Neural cell (in vitro differentiated cells): ENCODE measurements at regions not wholly inside any gene's neighbourhood (a gene's known extent, or its start where the extent isn't known, plus 50 kb on each side); places are given as distances from the start of the nearest gene placed in this dataset.

Experiments used
- H2AFZ ChIP-seq: fragments of 200-600, 300-800 bp; sonication (generic), shearing (Covaris generic); 2 replicates; pipeline ENCODE4 v1.6.0; 2014; ENCODE audit warnings: low read depth, mild to moderate bottlenecking, antibody characterized with exemption, low read length, moderate library complexity
- H3F3A ChIP-seq: fragments of 200-600 bp; shearing (Covaris generic); 2 replicates; pipeline ENCODE4 v1.6.1; 2016; ENCODE audit warnings: mild to moderate bottlenecking, moderate library complexity, mixed read lengths, antibody characterized with exemption, low read length; ENCODE audit not compliant: insufficient read depth, poor library complexity, severe bottlenecking
- H3K27ac ChIP-seq: fragments of 200-600, 300-800 bp; sonication (generic), shearing (Covaris generic); 2 replicates; pipeline ENCODE4 v1.5.1; 2014; ENCODE audit warnings: mild to moderate bottlenecking, low read length, moderate library complexity
- H3K27me3 ChIP-seq: fragments of 300-800, 200-600 bp; sonication (generic), shearing (Covaris generic); 2 replicates; pipeline ENCODE4 v1.6.0; 2014; ENCODE audit warnings: mild to moderate bottlenecking, low read depth, low read length, moderate library complexity; ENCODE audit not compliant: insufficient read depth
- H3K36me3 ChIP-seq: fragments of 300-800, 200-600 bp; sonication (generic), shearing (Covaris generic); 2 replicates; pipeline ENCODE4 v1.5.1; 2014; ENCODE audit warnings: mild to moderate bottlenecking, antibody characterized with exemption, low read length, moderate library complexity; ENCODE audit not compliant: insufficient read depth
- H3K4me2 ChIP-seq: fragments of 300-800, 200-600 bp; sonication (generic), shearing (Covaris generic); 2 replicates; pipeline ENCODE4 v1.6.0; 2014; ENCODE audit warnings: mild to moderate bottlenecking, low read length
- H3K4me3 ChIP-seq: fragments of 300-800, 200-600 bp; sonication (generic), shearing (Covaris generic); 2 replicates; pipeline ENCODE4 v1.5.1; 2014; ENCODE audit warnings: mild to moderate bottlenecking, low read length, moderate library complexity
- H3K79me2 ChIP-seq: fragments of 200-600 bp; shearing (Covaris generic); replicated peaks from 2 replicates; pipeline ENCODE4 v1.6.0; 2014; ENCODE audit warnings: mild to moderate bottlenecking, low read length, moderate library complexity; ENCODE audit not compliant: insufficient read depth
- H3K9ac ChIP-seq: fragments of 300-800, 200-600 bp; sonication (generic), shearing (Covaris generic); 2 replicates; pipeline ENCODE4 v1.6.1; 2016; ENCODE audit warnings: mild to moderate bottlenecking, low read length, mixed read lengths
- H3K9me2 ChIP-seq: fragments of 200-600 bp; shearing (Covaris generic); 2 replicates; pipeline ENCODE4 v1.6.1; 2016; ENCODE audit warnings: mild to moderate bottlenecking, low read length, mixed read lengths; ENCODE audit not compliant: insufficient read depth
- H3K9me3 ChIP-seq: fragments of 200-600, 300-800 bp; sonication (generic), shearing (Covaris generic); 2 replicates; pipeline ENCODE4 v1.6.1; 2016; ENCODE audit warnings: mild to moderate bottlenecking, mixed run types, low read length, moderate library complexity, mixed read lengths
- H4K20me1 ChIP-seq: fragments of 200-600 bp; shearing (Covaris generic); 2 replicates; pipeline ENCODE4 v1.6.1; 2016; ENCODE audit warnings: mild to moderate bottlenecking, mixed run types; ENCODE audit not compliant: insufficient read depth
- CTCF ChIP-seq: fragments of 450-650 bp; IDR thresholded peaks from 2 replicates; pipeline ENCODE4 v1.5.1; 2014; ENCODE audit warnings: antibody characterized with exemption, mild to moderate bottlenecking, moderate library complexity; ENCODE audit not compliant: poor library complexity, severe bottlenecking
- EP300 ChIP-seq: fragments of 450-650 bp; conservative IDR thresholded peaks from 2 replicates; pipeline ENCODE4 v1.6.1; 2014; ENCODE audit warnings: antibody characterized with exemption, mild to moderate bottlenecking, moderate library complexity; ENCODE audit not compliant: poor library complexity, severe bottlenecking
- EZH2 ChIP-seq: fragments of 200-600, 300-800 bp; shearing (Covaris generic), sonication (generic); IDR thresholded peaks from 2 replicates; pipeline ENCODE4 v1.6.1; 2014; ENCODE audit warnings: antibody characterized with exemption, low read length, borderline replicate concordance, mild to moderate bottlenecking; ENCODE audit not compliant: insufficient read depth, poor library complexity, severe bottlenecking
- MXI1 ChIP-seq: fragments of 450-650 bp; conservative IDR thresholded peaks from 2 replicates; pipeline ENCODE4 v1.6.1; 2014; ENCODE audit warnings: antibody characterized with exemption, mild to moderate bottlenecking; ENCODE audit not compliant: poor library complexity, severe bottlenecking
- POLR2AphosphoS5 ChIP-seq: IDR thresholded peaks from 2 replicates; pipeline ENCODE4 v1.6.1; 2012
- RAD21 ChIP-seq: fragments of 450-650 bp; conservative IDR thresholded peaks from 2 replicates; pipeline ENCODE4 v1.6.1; 2014; ENCODE audit warnings: antibody characterized with exemption, mild to moderate bottlenecking, moderate library complexity
- REST ChIP-seq: IDR thresholded peaks from 2 replicates; pipeline ENCODE4 v1.6.1; 2012; ENCODE audit warnings: borderline replicate concordance
- SMC3 ChIP-seq: fragments of 450-650 bp; conservative IDR thresholded peaks from 2 replicates; pipeline ENCODE4 v1.6.1; 2014; ENCODE audit warnings: antibody characterized with exemption, mild to moderate bottlenecking, moderate library complexity; ENCODE audit not compliant: poor library complexity
- TAF1 ChIP-seq: IDR thresholded peaks from 2 replicates; pipeline ENCODE4 v1.6.1; 2012; ENCODE audit warnings: low read depth

GRCh38 chr10:44581996-44582395, 197.1 kb upstream of the CXCL12 start:
- no peaks in the 10 kb centered on the region for H4K20me1 ChIP-seq
- no peak overlapping the region for H3K27ac ChIP-seq
- no peaks in the 10 kb centered on the region for H3K27me3 ChIP-seq
- H3K4me2 ChIP-seq = no peak overlapping the region
- no peaks in the 10 kb centered on the region for H3K9me3 ChIP-seq
- H3K4me3 ChIP-seq = no peak overlapping the region
- H3K79me2 ChIP-seq = no peaks in the 10 kb centered on the region
- no peaks in the 10 kb centered on the region for H3K36me3 ChIP-seq
- H3K9me2 ChIP-seq = no peaks in the 10 kb centered on the region
- TF ChIP-seq POLR2AphosphoS5 (no peak), RAD21 (no peak), EZH2 (no peak), REST (no peak)
- no peak overlapping the region for H2AFZ ChIP-seq
- H3F3A ChIP-seq = no peaks in the 10 kb centered on the region
- H3K9ac ChIP-seq = no peak overlapping the region

- H3F3A ChIP-seq = no peaks in the 10 kb centered on the region
- no peak overlapping the region for H3K27ac ChIP-seq
- no peaks in the 10 kb centered on the region for H3K79me2 ChIP-seq
- H3K36me3 ChIP-seq = no peaks in the 10 kb centered on the region
- H3K4me2 ChIP-seq = no peak overlapping the region
- H2AFZ ChIP-seq = no peak overlapping the region
- no peaks in the 10 kb centered on the region for H3K9me3 ChIP-seq
- no peaks in the 10 kb centered on the region for H3K9me2 ChIP-seq
- H4K20me1 ChIP-seq = no peaks in the 10 kb centered on the region
- no peak for TF ChIP-seq TAF1
- no peak for TF ChIP-seq REST
- no peak for TF ChIP-seq RAD21
- no peak for TF ChIP-seq CTCF
- TF ChIP-seq POLR2AphosphoS5 = no peak
- no peak for TF ChIP-seq EZH2
- TF ChIP-seq SMC3 = no peak
- no peak for TF ChIP-seq EP300
- no peak for TF ChIP-seq MXI1
- no peaks in the 10 kb centered on the region for H3K27me3 ChIP-seq
- H3K9ac ChIP-seq = no peak overlapping the region
- no peak overlapping the region for H3K4me3 ChIP-seq
Measured at GRCh38 chr10:44587488-44588318, 202.8 kb upstream of the CXCL12 start.
